HEK293 (cell line): ENCODE measurements at regions not wholly inside any gene's neighbourhood (a gene's known extent, or its start where the extent isn't known, plus 50 kb on each side); places are given as distances from the start of the nearest gene placed in this dataset.

Experiments
- CTCF ChIA-PET: fragments of 350-600 bp; formaldehyde crosslinking; extraction: SDS; loops from one replicate; lab custom pipeline; 2021; ENCODE audit warnings: antibody characterized with exemption; lab: Yijun Ruan, JAX
- POLR2A ChIA-PET: fragments of 300-600 bp; formaldehyde crosslinking; extraction: SDS; loops from one replicate; lab custom pipeline; 2020; ENCODE audit warnings: antibody characterized with exemption, inconsistent platforms; lab: Yijun Ruan, JAX
- H3K27ac ChIP-seq: fragments of 200-500 bp; sonication (Bioruptor generic); 2 replicates; pipeline ENCODE4 v1.5.1; 2014; ENCODE audit warnings: low read depth, low read length, control low read depth, inconsistent platforms; ENCODE audit errors: extremely low read depth
- H3K36me3 ChIP-seq, 2 experiments: fragments of 200-500 bp in 1 of 2; sonication (Bioruptor generic) in 1 of 2; 1 replicate in 1 of 2; 2 replicates in 1 of 2; pipeline ENCODE4 v1.5.1; 2014 to 2017; ENCODE audit warnings: inconsistent platforms in 2 of 2, low read length in 2 of 2; ENCODE audit not compliant: control insufficient read depth in 2 of 2, insufficient read depth in 1 of 2
- H3K4me1 ChIP-seq: fragments of 200-500 bp; sonication (Bioruptor generic); 2 replicates; pipeline ENCODE4 v1.5.1; 2014; ENCODE audit warnings: mild to moderate bottlenecking, low read length, inconsistent platforms; ENCODE audit not compliant: control insufficient read depth, insufficient read depth
- H3K4me3 ChIP-seq: 2 replicates; pipeline ENCODE4 v1.5.1; 2011; ENCODE audit warnings: low read depth, mild to moderate bottlenecking, control low read depth, low read length, moderate library complexity
- H3K9me3 ChIP-seq: fragments of 200-500 bp; sonication (Bioruptor generic); 2 replicates; pipeline ENCODE4 v1.5.1; 2014; ENCODE audit warnings: low read depth, low read length, inconsistent platforms; ENCODE audit not compliant: control insufficient read depth, insufficient read depth
- KLF16 ChIP-seq: fragments of 450-650 bp; formaldehyde crosslinking; IDR thresholded peaks from 2 replicates; pipeline ENCODE4 v1.5.1; 2017; ENCODE audit warnings: missing biosample characterization, missing genetic modification characterization
- KLF7 ChIP-seq: fragments of 450-650 bp; formaldehyde crosslinking; IDR thresholded peaks from 2 replicates; pipeline ENCODE4 v1.5.1; 2016; ENCODE audit warnings: missing biosample characterization, missing genetic modification characterization, borderline replicate concordance
- MZF1 ChIP-seq: fragments of 450-650 bp; formaldehyde crosslinking; IDR thresholded peaks from 2 replicates; pipeline ENCODE4 v1.5.1; 2017; ENCODE audit warnings: missing biosample characterization, missing genetic modification characterization, borderline replicate concordance
- OVOL3 ChIP-seq: fragments of 450-650 bp; formaldehyde crosslinking; IDR thresholded peaks from 2 replicates; pipeline ENCODE4 v1.5.1; 2016; ENCODE audit warnings: missing biosample characterization, missing genetic modification characterization
- ZBTB1 ChIP-seq: fragments of 450-650 bp; formaldehyde crosslinking; IDR thresholded peaks from 2 replicates; pipeline ENCODE4 v1.5.1; 2016; ENCODE audit warnings: missing biosample characterization, missing genetic modification characterization
- ZBTB21 ChIP-seq: fragments of 450-650 bp; formaldehyde crosslinking; IDR thresholded peaks from 2 replicates; pipeline ENCODE4 v1.5.1; 2017; ENCODE audit warnings: missing biosample characterization, missing genetic modification characterization
- ZBTB49 ChIP-seq: fragments of 450-650 bp; formaldehyde crosslinking; IDR thresholded peaks from 2 replicates; pipeline ENCODE4 v1.5.1; 2016; ENCODE audit warnings: missing biosample characterization, missing genetic modification characterization, low read depth
- ZNF112 ChIP-seq: fragments of 450-650 bp; formaldehyde crosslinking; IDR thresholded peaks from 2 replicates; pipeline ENCODE4 v1.5.0; 2017; ENCODE audit warnings: missing biosample characterization, missing genetic modification characterization
- ZNF175 ChIP-seq: fragments of 450-650 bp; formaldehyde crosslinking; IDR thresholded peaks from 2 replicates; pipeline ENCODE4 v1.5.1; 2016; ENCODE audit warnings: missing biosample characterization, missing genetic modification characterization
- ZNF223 ChIP-seq: fragments of 450-650 bp; formaldehyde crosslinking; IDR thresholded peaks from 2 replicates; pipeline ENCODE4 v1.5.1; 2016; ENCODE audit warnings: missing biosample characterization, missing genetic modification characterization
- ZNF23 ChIP-seq: fragments of 450-650 bp; formaldehyde crosslinking; IDR thresholded peaks from 2 replicates; pipeline ENCODE4 v1.5.1; 2016; ENCODE audit warnings: missing biosample characterization, missing genetic modification characterization, borderline replicate concordance
- ZNF391 ChIP-seq: fragments of 450-650 bp; formaldehyde crosslinking; IDR thresholded peaks from 2 replicates; pipeline ENCODE4 v1.5.1; 2016; ENCODE audit warnings: low read depth, missing biosample characterization, missing genetic modification characterization, borderline replicate concordance
- ZNF426 ChIP-seq: fragments of 450-650 bp; formaldehyde crosslinking; IDR thresholded peaks from 2 replicates; pipeline ENCODE4 v1.5.1; 2017; ENCODE audit warnings: missing biosample characterization, missing genetic modification characterization, mild to moderate bottlenecking, inconsistent platforms, moderate library complexity
- ZNF514 ChIP-seq: fragments of 450-650 bp; formaldehyde crosslinking; IDR thresholded peaks from 2 replicates; pipeline ENCODE4 v1.5.1; 2016; ENCODE audit warnings: missing biosample characterization, missing genetic modification characterization
- ZNF529 ChIP-seq: fragments of 450-650 bp; formaldehyde crosslinking; IDR thresholded peaks from 2 replicates; pipeline ENCODE4 v1.5.1; 2017; ENCODE audit warnings: missing genetic modification characterization, missing biosample characterization; ENCODE audit not compliant: insufficient replicate concordance
- ZNF549 ChIP-seq: fragments of 450-650 bp; IDR thresholded peaks from 2 replicates; pipeline ENCODE4 v1.5.1; 2018; ENCODE audit warnings: missing biosample characterization, missing genetic modification characterization, mild to moderate bottlenecking, inconsistent platforms, moderate library complexity
- ZNF560 ChIP-seq: fragments of 450-650 bp; formaldehyde crosslinking; IDR thresholded peaks from 2 replicates; pipeline ENCODE4 v1.5.1; 2017; ENCODE audit warnings: missing biosample characterization, missing genetic modification characterization, borderline replicate concordance
- TF ChIP-seq, protein P1 (sequence below): fragments of 450-650 bp; formaldehyde crosslinking; IDR thresholded peaks from 2 replicates; pipeline ENCODE4 v1.5.1; 2016; ENCODE audit warnings: missing biosample characterization, missing genetic modification characterization
- TF ChIP-seq, protein P2 (sequence below): fragments of 450-650 bp; formaldehyde crosslinking; IDR thresholded peaks from 2 replicates; pipeline ENCODE4 v1.5.1; 2016; ENCODE audit warnings: missing biosample characterization, missing genetic modification characterization
- TF ChIP-seq, protein P3 (sequence below): fragments of 450-650 bp; formaldehyde crosslinking; IDR thresholded peaks from 2 replicates; pipeline ENCODE4 v1.5.1; 2017; ENCODE audit warnings: missing biosample characterization, mild to moderate bottlenecking, missing genetic modification characterization, moderate library complexity

DNA sequence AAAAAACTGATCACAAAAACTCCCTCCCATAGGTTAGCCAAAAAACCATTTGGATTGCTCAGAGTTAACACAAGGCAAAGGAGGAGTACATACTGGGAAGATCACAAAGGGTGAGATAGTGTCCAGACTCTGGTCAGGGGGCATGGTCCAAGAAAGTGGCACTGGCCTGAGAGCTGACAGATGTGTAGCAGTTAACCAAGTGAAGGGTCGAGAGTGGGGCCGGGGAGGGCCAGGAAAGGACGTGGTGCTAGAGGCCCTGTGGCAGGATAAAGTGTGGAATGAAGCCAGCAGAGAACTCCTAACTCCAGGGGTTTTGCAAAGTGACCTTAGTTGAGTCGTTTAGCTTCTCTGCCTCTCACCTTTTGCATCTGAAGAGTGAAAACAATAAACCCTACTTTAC lies 290.5 kb downstream of the FOXA2 start:
- H3K36me3 ChIP-seq = no peaks in the 10 kb centered on the region
- no peak overlapping the region for H3K27ac ChIP-seq
- POLR2A ChIA-PET = no interaction called here
- H3K9me3 ChIP-seq = no peaks in the 10 kb centered on the region
- CTCF ChIA-PET = interaction anchor here (0.6 to 1.4 kb wide), 2 partner anchors 9 to 1065 kb away, joined by 3 to 4 read pairs; no protein-coding TSS in a partner anchor
- H3K4me3 ChIP-seq = no peak overlapping the region
- H3K4me1 ChIP-seq = no peaks in the 10 kb centered on the region
- no peak for TF ChIP-seq ZNF549 (tag by site-specific recombination)
- no peak for TF ChIP-seq ZNF529
- no peak for TF ChIP-seq ZBTB1 (tag by site-specific recombination)
- no peak for TF ChIP-seq KLF16 (tag by site-specific recombination)
- no peak for TF ChIP-seq ZNF560
- TF ChIP-seq ZBTB21 (tag by site-specific recombination) = no peak
- TF ChIP-seq ZNF391 (tag by site-specific recombination) = no peak
- TF ChIP-seq OVOL3 (tag by site-specific recombination) = no peak
- TF ChIP-seq, protein P1, sequence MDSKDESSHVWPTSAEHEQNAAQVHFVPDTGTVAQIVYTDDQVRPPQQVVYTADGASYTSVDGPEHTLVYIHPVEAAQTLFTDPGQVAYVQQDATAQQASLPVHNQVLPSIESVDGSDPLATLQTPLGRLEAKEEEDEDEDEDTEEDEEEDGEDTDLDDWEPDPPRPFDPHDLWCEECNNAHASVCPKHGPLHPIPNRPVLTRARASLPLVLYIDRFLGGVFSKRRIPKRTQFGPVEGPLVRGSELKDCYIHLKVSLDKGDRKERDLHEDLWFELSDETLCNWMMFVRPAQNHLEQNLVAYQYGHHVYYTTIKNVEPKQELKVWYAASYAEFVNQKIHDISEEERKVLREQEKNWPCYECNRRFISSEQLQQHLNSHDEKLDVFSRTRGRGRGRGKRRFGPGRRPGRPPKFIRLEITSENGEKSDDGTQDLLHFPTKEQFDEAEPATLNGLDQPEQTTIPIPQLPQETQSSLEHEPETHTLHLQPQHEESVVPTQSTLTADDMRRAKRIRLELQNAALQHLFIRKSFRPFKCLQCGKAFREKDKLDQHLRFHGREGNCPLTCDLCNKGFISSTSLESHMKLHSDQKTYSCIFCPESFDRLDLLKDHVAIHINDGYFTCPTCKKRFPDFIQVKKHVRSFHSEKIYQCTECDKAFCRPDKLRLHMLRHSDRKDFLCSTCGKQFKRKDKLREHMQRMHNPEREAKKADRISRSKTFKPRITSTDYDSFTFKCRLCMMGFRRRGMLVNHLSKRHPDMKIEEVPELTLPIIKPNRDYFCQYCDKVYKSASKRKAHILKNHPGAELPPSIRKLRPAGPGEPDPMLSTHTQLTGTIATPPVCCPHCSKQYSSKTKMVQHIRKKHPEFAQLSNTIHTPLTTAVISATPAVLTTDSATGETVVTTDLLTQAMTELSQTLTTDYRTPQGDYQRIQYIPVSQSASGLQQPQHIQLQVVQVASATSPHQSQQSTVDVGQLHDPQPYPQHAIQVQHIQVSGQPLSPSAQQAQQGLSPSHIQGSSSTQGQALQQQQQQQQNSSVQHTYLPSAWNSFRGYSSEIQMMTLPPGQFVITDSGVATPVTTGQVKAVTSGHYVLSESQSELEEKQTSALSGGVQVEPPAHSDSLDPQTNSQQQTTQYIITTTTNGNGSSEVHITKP (tag by site-specific recombination) = no peak
- no peak for TF ChIP-seq ZNF175 (tag by site-specific recombination)
- TF ChIP-seq ZNF223 (tag by site-specific recombination) = no peak
- TF ChIP-seq KLF7 = no peak
- no peak for TF ChIP-seq ZNF112 (tag by site-specific recombination)
- TF ChIP-seq ZNF514 (tag by site-specific recombination) = no peak
- TF ChIP-seq, protein P2, sequence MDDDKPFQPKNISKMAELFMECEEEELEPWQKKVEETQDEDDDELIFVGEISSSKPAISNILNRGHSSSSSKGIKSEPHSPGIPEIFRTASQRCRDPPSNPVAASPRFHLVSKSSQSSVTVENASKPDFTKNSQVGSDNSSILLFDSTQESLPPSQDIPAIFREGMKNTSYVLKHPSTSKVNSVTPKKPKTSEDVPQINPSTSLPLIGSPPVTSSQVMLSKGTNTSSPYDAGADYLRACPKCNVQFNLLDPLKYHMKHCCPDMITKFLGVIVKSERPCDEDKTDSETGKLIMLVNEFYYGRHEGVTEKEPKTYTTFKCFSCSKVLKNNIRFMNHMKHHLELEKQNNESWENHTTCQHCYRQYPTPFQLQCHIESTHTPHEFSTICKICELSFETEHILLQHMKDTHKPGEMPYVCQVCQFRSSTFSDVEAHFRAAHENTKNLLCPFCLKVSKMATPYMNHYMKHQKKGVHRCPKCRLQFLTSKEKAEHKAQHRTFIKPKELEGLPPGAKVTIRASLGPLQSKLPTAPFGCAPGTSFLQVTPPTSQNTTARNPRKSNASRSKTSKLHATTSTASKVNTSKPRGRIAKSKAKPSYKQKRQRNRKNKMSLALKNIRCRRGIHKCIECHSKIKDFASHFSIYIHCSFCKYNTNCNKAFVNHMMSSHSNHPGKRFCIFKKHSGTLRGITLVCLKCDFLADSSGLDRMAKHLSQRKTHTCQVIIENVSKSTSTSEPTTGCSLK (tag by site-specific recombination) = no peak
- TF ChIP-seq, protein P3, sequence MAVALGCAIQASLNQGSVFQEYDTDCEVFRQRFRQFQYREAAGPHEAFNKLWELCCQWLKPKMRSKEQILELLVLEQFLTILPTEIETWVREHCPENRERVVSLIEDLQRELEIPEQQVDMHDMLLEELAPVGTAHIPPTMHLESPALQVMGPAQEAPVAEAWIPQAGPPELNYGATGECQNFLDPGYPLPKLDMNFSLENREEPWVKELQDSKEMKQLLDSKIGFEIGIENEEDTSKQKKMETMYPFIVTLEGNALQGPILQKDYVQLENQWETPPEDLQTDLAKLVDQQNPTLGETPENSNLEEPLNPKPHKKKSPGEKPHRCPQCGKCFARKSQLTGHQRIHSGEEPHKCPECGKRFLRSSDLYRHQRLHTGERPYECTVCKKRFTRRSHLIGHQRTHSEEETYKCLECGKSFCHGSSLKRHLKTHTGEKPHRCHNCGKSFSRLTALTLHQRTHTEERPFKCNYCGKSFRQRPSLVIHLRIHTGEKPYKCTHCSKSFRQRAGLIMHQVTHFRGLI (tag by site-specific recombination) = no peak
- no peak for TF ChIP-seq ZNF23 (tag by site-specific recombination)
- TF ChIP-seq MZF1 (tag by site-specific recombination) = no peak
- TF ChIP-seq ZBTB49 (tag by site-specific recombination) = no peak
- no peak for TF ChIP-seq ZNF426 (tag by site-specific recombination)
